Brain microvascular endothelial cell (primary cell): ENCODE measurements at regions not wholly inside any gene's neighbourhood (a gene's known extent, or its start where the extent isn't known, plus 50 kb on each side); places are given as distances from the start of the nearest gene placed in this dataset.

Experiments
- DNase-seq: peaks from one replicate; pipeline ENCODE4 v3.0.0-alpha.2; 2020
- H3K27ac ChIP-seq: fragments of 250-450 bp; sonication (Bioruptor Pico); 2 replicates; pipeline ENCODE4 v1.5.1; 2020; ENCODE audit warnings: mild to moderate bottlenecking, moderate library complexity
- H3K27me3 ChIP-seq: fragments of 250-450 bp; sonication (Bioruptor Pico); replicated peaks from 2 replicates; pipeline ENCODE4 v1.5.1; 2020; ENCODE audit warnings: mild to moderate bottlenecking
- H3K36me3 ChIP-seq: fragments of 250-450 bp; sonication (Bioruptor Pico); replicated peaks from 2 replicates; pipeline ENCODE4 v1.5.1; 2020; ENCODE audit warnings: mild to moderate bottlenecking
- H3K4me3 ChIP-seq: 2 replicates; pipeline ENCODE4 v1.5.1; 2011; ENCODE audit warnings: low read depth, mild to moderate bottlenecking, control low read depth, low read length, moderate library complexity
- CTCF ChIP-seq: IDR thresholded peaks from 2 replicates; pipeline ENCODE4 v1.5.1; 2011; ENCODE audit warnings: low read depth, mild to moderate bottlenecking, moderate library complexity, low read length, control low read depth, inconsistent platforms; ENCODE audit errors: missing control alignments
- in situ Hi-C: cut with HindIII; loops from 2 replicates; pipeline ENCODE4 v1.10.0; 2017; ENCODE audit warnings: low sequenced_read_pairs, low pct_ligation_motif_present

GRCh38 chr2:30037016-30037415 is 109.8 kb upstream of the YPEL5 start:
- in situ Hi-C loops: no loop called here
- Histone ChIP-seq H3K4me3 (no peak overlapping the region), H3K27ac (no peak overlapping the region), H3K27me3 (no peaks in the 10 kb centered on the region), H3K36me3 (no peaks in the 10 kb centered on the region)
- TF ChIP-seq CTCF: no peak
- DNase-seq: no peak

GRCh38 chr2:30038419-30038818 is 108.4 kb upstream of the YPEL5 start:
- no peaks in the 10 kb centered on the region for H3K27me3 ChIP-seq
- H3K27ac ChIP-seq: no peak overlapping the region
- no peak for DNase-seq
- in situ Hi-C loops: no loop called here
- H3K4me3 ChIP-seq: no peak overlapping the region
- no peak for TF ChIP-seq CTCF
- H3K36me3 ChIP-seq: no peaks in the 10 kb centered on the region

GRCh38 chr2:30039101-30039500 is 107.7 kb upstream of the YPEL5 start:
- Histone ChIP-seq H3K27me3 (no peaks in the 10 kb centered on the region), H3K27ac (no peak overlapping the region), H3K36me3 (no peaks in the 10 kb centered on the region), H3K4me3 (no peak overlapping the region)
- no peak for TF ChIP-seq CTCF
- DNase-seq: no peak
- in situ Hi-C loops: no loop called here

- in situ Hi-C loops: no loop called here
- Histone ChIP-seq H3K36me3 (no peaks in the 10 kb centered on the region), H3K4me3 (no peak overlapping the region), H3K27me3 (no peaks in the 10 kb centered on the region), H3K27ac (no peak overlapping the region)
- no peak for TF ChIP-seq CTCF
- DNase-seq: no peak
Measured at GRCh38 chr2:30040147-30040546, 106.7 kb upstream of the YPEL5 start.

GRCh38 chr2:30041884-30042283 is 104.9 kb upstream of the YPEL5 start:
- Histone ChIP-seq H3K36me3 (no peaks in the 10 kb centered on the region), H3K27me3 (no peaks in the 10 kb centered on the region), H3K4me3 (no peak overlapping the region), H3K27ac (no peak overlapping the region)
- no peak for TF ChIP-seq CTCF
- DNase-seq: no peak
- in situ Hi-C loops: no loop called here

GRCh38 chr2:30046396-30046795 is 100.4 kb upstream of the YPEL5 start:
- no peak overlapping the region for H3K27ac ChIP-seq
- in situ Hi-C loops: no loop called here
- H3K27me3 ChIP-seq: no peaks in the 10 kb centered on the region
- H3K4me3 ChIP-seq: no peak overlapping the region
- TF ChIP-seq CTCF: no peak
- DNase-seq: no peak
- no peaks in the 10 kb centered on the region for H3K36me3 ChIP-seq
